Breast epithelium (tissue), 3 donors: ENCODE measurements at regions not wholly inside any gene's neighbourhood (a gene's known extent, or its start where the extent isn't known, plus 50 kb on each side); places are given as distances from the start of the nearest gene placed in this dataset.

Experiments used
- CTCF ChIP-seq, 3 donors: fragments of 450-650 bp; IDR thresholded peaks; one replicate each; pipeline ENCODE4 v1.5.1; 2016 to 2017; ENCODE audit warnings: antibody characterized with exemption in 3 of 3, mild to moderate bottlenecking in 3 of 3, moderate library complexity in 3 of 3
- POLR2AphosphoS5 ChIP-seq, 3 donors: sonication (generic); formaldehyde crosslinking; IDR thresholded peaks; one replicate each; pipeline ENCODE4 v1.6.1; 2017; ENCODE audit warnings: antibody characterized with exemption in 3 of 3

GRCh38 chr9:19648672-19649071 lies 140.2 kb downstream of the SLC24A2 start:
- TF ChIP-seq CTCF (IDR thresholded peaks at IDR 0.05) = no peak
- no peak for TF ChIP-seq POLR2AphosphoS5 (IDR thresholded peaks at IDR 0.05)
